Stomach (tissue), 8 donors: ENCODE measurements at regions not wholly inside any gene's neighbourhood (a gene's known extent, or its start where the extent isn't known, plus 50 kb on each side); places are given as distances from the start of the nearest gene placed in this dataset.

ENCODE experiments used
- DNase-seq, 2 donors: peaks; one replicate each; pipeline versions ENCODE4 v3.0.0 to v3.0.0-alpha.2; 2013 to 2019
- H3K27ac ChIP-seq, 5 donors: fragments of 200-600 bp in 4 of 5; sonication (generic) in 4 of 5; one replicate each; pipeline ENCODE4 v1.5.1; 2013 to 2019; ENCODE audit warnings: mild to moderate bottlenecking in 1 of 5, moderate library complexity in 1 of 5
- H3K27me3 ChIP-seq, 3 donors: fragments of 200-600 bp; sonication (generic); one replicate each; pipeline ENCODE4 v1.5.1; 2017 to 2019; ENCODE audit warnings: mixed run types in 1 of 3
- H3K36me3 ChIP-seq, 4 donors: fragments of 200-600 bp; sonication (generic); 1 replicate in 3 of 4; 2 replicates in 1 of 4; pipeline ENCODE4 v1.5.1; 2016 to 2019
- H3K4me1 ChIP-seq, 4 donors: fragments of 200-600 bp; sonication (generic); one replicate each; pipeline ENCODE4 v1.5.1; 2016 to 2019
- H3K4me3 ChIP-seq, 4 donors: fragments of 200-600 bp; sonication (generic) in 3 of 4; one replicate each; pipeline ENCODE4 v1.5.1; 2016 to 2019; ENCODE audit warnings: mild to moderate bottlenecking in 1 of 4
- H3K9me3 ChIP-seq, 4 donors: fragments of 200-600 bp; sonication (generic); one replicate each; pipeline ENCODE4 v1.5.1; 2016 to 2019
- CTCF ChIP-seq, 7 experiments: fragments of 450-650 bp in 4 of 7; fragments of 200-600 bp in 3 of 7; sonication (generic) in 3 of 7; IDR thresholded peaks; one replicate each; pipeline ENCODE4 v1.5.1; 2016 to 2019; ENCODE audit warnings: antibody characterized with exemption in 7 of 7, control low read depth in 2 of 7, mild to moderate bottlenecking in 1 of 7
- EP300 ChIP-seq: sonication (generic); formaldehyde crosslinking; IDR thresholded peaks from one replicate; pipeline ENCODE4 v1.6.1; 2017; ENCODE audit warnings: antibody characterized with exemption
- POLR2A ChIP-seq, 4 donors: fragments of 450-650 bp; IDR thresholded peaks; one replicate each; pipeline ENCODE4 v1.6.1; 2016; ENCODE audit warnings: antibody characterized with exemption in 4 of 4, control low read depth in 2 of 4, mild to moderate bottlenecking in 1 of 4, moderate library complexity in 1 of 4
- POLR2AphosphoS5 ChIP-seq, 3 donors: sonication (generic); formaldehyde crosslinking; IDR thresholded peaks; one replicate each; pipeline ENCODE4 v1.6.1; 2016; ENCODE audit warnings: antibody characterized with exemption in 3 of 3
- WGBS, 5 donors: extraction: QIAGEN DNeasy Blood & Tissue Kit in 3 of 5; methylation state at CpG; one replicate each; pipeline versions ENCODE4 v1.1.5 to v1.1.7; 2013 to 2018; 5-methylcytosine and 5-hydroxymethylcytosine counted together
- intact Hi-C: fragments of 100-400 bp; cut with DNase I; formaldehyde crosslinking; loops from one replicate; pipeline ENCODE4 v1.15.1; 2023; ENCODE audit warnings: low total_unique reads
- donor health status: healthy with polysubstance abuse.
- donor health status: Bipolar disorder and iron deficiency.
- donor health status: healthy.

GRCh38 chr14:37650356-37651037, 55.1 kb downstream of the TTC6 start:
- Histone ChIP-seq H3K4me3 (no peak overlapping the region), H3K27ac (no peak overlapping the region), H3K36me3 (no peaks in the 10 kb centered on the region), H3K9me3 (no peaks in the 10 kb centered on the region), H3K27me3 (no peaks in the 10 kb centered on the region), H3K4me1 (peaks cover 0 to 15% (median 3%) of the 10 kb centered on the region in 4 donors)
- WGBS, 5 donors, result 53 to 59% (median 54%) methylated on average over 5 of the region's 5 CpGs
- TF ChIP-seq EP300 (no peak), CTCF (IDR thresholded peaks at IDR 0.05) (no peak), POLR2AphosphoS5 (IDR thresholded peaks at IDR 0.05) (no peak), POLR2A (IDR thresholded peaks at IDR 0.05) (no peak)
- intact Hi-C loops, result no loop called here
- DNase-seq, result peak in 1 of 2 donors; percentile 15

- intact Hi-C loops, result no loop called here
- H3K4me3 ChIP-seq, result no peak overlapping the region
- H3K36me3 ChIP-seq, result no peaks in the 10 kb centered on the region
- no peaks in the 10 kb centered on the region for H3K27me3 ChIP-seq
- 89 to 93% (median 91%) methylated on average over 4 of the region's 4 CpGs for WGBS, 5 donors
- no peaks in the 10 kb centered on the region for H3K9me3 ChIP-seq
- H3K4me1 ChIP-seq, result peaks cover 0 to 15% (median 3%) of the 10 kb centered on the region in 4 donors
- TF ChIP-seq POLR2AphosphoS5 (IDR thresholded peaks at IDR 0.05) (no peak), POLR2A (IDR thresholded peaks at IDR 0.05) (no peak), EP300 (no peak), CTCF (IDR thresholded peaks at IDR 0.05) (no peak)
- no peak for DNase-seq
- no peak overlapping the region for H3K27ac ChIP-seq
These were observed 56.6 kb downstream of the TTC6 start for GRCh38 chr14:37652042-37652441.

- Histone ChIP-seq H3K4me1 (peaks cover 0 to 10% (median under 1%) of the 10 kb centered on the region in 4 donors), H3K27ac (no peak overlapping the region), H3K4me3 (no peak overlapping the region), H3K36me3 (no peaks in the 10 kb centered on the region), H3K9me3 (peaks cover 0 to 11% (median 5%) of the 10 kb centered on the region in 4 donors), H3K27me3 (no peaks in the 10 kb centered on the region)
- 86 to 97% (median 90%) methylated on average over 1 of the region's 1 CpG for WGBS, 5 donors
- TF ChIP-seq EP300 (no peak), POLR2A (IDR thresholded peaks at IDR 0.05) (no peak), POLR2AphosphoS5 (IDR thresholded peaks at IDR 0.05) (no peak), CTCF (IDR thresholded peaks at IDR 0.05) (no peak)
- no peak for DNase-seq
- intact Hi-C loops, result no loop called here
These were observed 60.0 kb downstream of the TTC6 start for GRCh38 chr14:37655418-37655817.

- Histone ChIP-seq H3K4me3 (no peak overlapping the region), H3K27ac (no peak overlapping the region), H3K36me3 (no peaks in the 10 kb centered on the region), H3K4me1 (peaks cover 0 to 7% (median 0%) of the 10 kb centered on the region in 4 donors), H3K27me3 (no peaks in the 10 kb centered on the region), H3K9me3 (peaks cover 0 to 21% (median 11%) of the 10 kb centered on the region in 4 donors)
- no peak for TF ChIP-seq EP300
- TF ChIP-seq POLR2AphosphoS5 (IDR thresholded peaks at IDR 0.05), result no peak
- TF ChIP-seq POLR2A (IDR thresholded peaks at IDR 0.05), result no peak
- no peak for TF ChIP-seq CTCF (IDR thresholded peaks at IDR 0.05)
- intact Hi-C loops, result no loop called here
- no peak for DNase-seq
These were observed 62.7 kb downstream of the TTC6 start for GRCh38 chr14:37658156-37658555.
